ENCODE measurements at regions not wholly inside any gene's neighbourhood (a gene's known extent, or its start where the extent isn't known, plus 50 kb on each side); places are given as distances from the start of the nearest gene placed in this dataset.

GRCh38 chr20:16123623-16124022, 449.6 kb downstream of the KIF16B start (continued):
- no peak for TF ChIP-seq POLR2A (IDR thresholded peaks at IDR 0.05; ENCODE audit: low read depth, low read length)
- TF ChIP-seq STAT3 (IDR thresholded peaks at IDR 0.05; ENCODE audit: low read depth, low read length), result no peak

GRCh38 chr20:16119909-16120308, 453.3 kb downstream of the KIF16B start:
- Histone ChIP-seq H2AFZ (ENCODE audit: control insufficient read depth, low read depth, low read length) (no peak overlapping the region), H3K4me1 (ENCODE audit: control insufficient read depth, insufficient read depth, low read length) (no peaks in the 10 kb centered on the region), H3K36me3 (ENCODE audit: control insufficient read depth in 2 of 2, insufficient read depth in 2 of 2, low read length in 1 of 2) (no peaks in the 10 kb centered on the region), H3K9ac (ENCODE audit: control insufficient read depth, insufficient read depth, low read length) (no peak overlapping the region), H3K4me3 (no peak overlapping the region), H3K27me3 (replicated peaks in 1 of 2; ENCODE audit: control insufficient read depth in 2 of 2, insufficient read depth in 2 of 2, low read length in 1 of 2) (no peaks in the 10 kb centered on the region), H4K20me1 (ENCODE audit: control insufficient read depth, insufficient read depth) (no peaks in the 10 kb centered on the region), H3K79me2 (ENCODE audit: control insufficient read depth, insufficient read depth, low read length) (no peaks in the 10 kb centered on the region), H3K9me3 (replicated peaks; ENCODE audit: control insufficient read depth, insufficient read depth, low read length) (no peaks in the 10 kb centered on the region), H3K4me2 (ENCODE audit: control insufficient read depth, insufficient read depth) (no peak overlapping the region), H3K27ac (ENCODE audit: control insufficient read depth, insufficient read depth) (no peak overlapping the region)
- ChIA-PET SMC1A (ENCODE audit: uncharacterized antibody, unreplicated experiment) (no interaction called here), RAD21 (ENCODE audit: unreplicated experiment) (no interaction called here), CTCF (no interaction called here), POLR2A (interaction anchor here (0.6 kb wide), 1 partner anchor 77 kb away, joined by 3 read pairs; no protein-coding TSS in a partner anchor)
- DNase-seq (ENCODE audit: low read depth, low spot score) (no peak), FAIRE-seq (no peak), ATAC-seq (no peak)
- WGBS (ENCODE audit: insufficient coverage, insufficient replicate concordance, low lambda C conversion rate, missing lambda C conversion rate), result 68% methylated on average over 3 of the region's 3 CpGs
- intact Hi-C loops (cut with micrococcal nuclease; ENCODE audit: unreplicated experiment) (no loop called here), in situ Hi-C loops (cut with MboI) (no loop called here)
- BruUV-seq (replicated peaks), result no TSS peak
- TF ChIP-seq BRCA1 (IDR thresholded peaks at IDR 0.05; ENCODE audit: low read depth, low read length), result no peak
- TF ChIP-seq EP300 (IDR thresholded peaks at IDR 0.05; ENCODE audit: borderline replicate concordance in 1 of 2, control insufficient read depth in 1 of 2, low read depth in 2 of 2, low read length in 2 of 2), result no peak
- no peak for TF ChIP-seq RFX5 (IDR thresholded peaks at IDR 0.05; ENCODE audit: low read depth, low read length)
- TF ChIP-seq TBL1XR1 (IDR thresholded peaks at IDR 0.05; ENCODE audit: low read depth, low read length), result no peak
- TF ChIP-seq STAT1 (conservative IDR thresholded peaks at IDR 0.05), result no peak
- TF ChIP-seq PAX5 (IDR thresholded peaks at IDR 0.05; ENCODE audit: borderline replicate concordance, low read depth, low read length), result no peak
- TF ChIP-seq SMAD1 (IDR thresholded peaks at IDR 0.05; ENCODE audit: low read depth, partially characterized antibody), result no peak
- no peak for TF ChIP-seq CHD2 (IDR thresholded peaks at IDR 0.05; ENCODE audit: borderline replicate concordance, low read depth, low read length)
- no peak for TF ChIP-seq PAX8 (IDR thresholded peaks at IDR 0.05)
- no peak for TF ChIP-seq IRF3 (IDR thresholded peaks at IDR 0.05)
